Tibial nerve (tissue), 4 donors: ENCODE measurements at regions not wholly inside any gene's neighbourhood (a gene's known extent, or its start where the extent isn't known, plus 50 kb on each side); places are given as distances from the start of the nearest gene placed in this dataset.

ENCODE experiments used
- DNase-seq, 2 donors: peaks; one replicate each; pipeline ENCODE4 v3.0.0-alpha.2; 2019; ENCODE audit warnings: low spot score in 2 of 2
- H3K27ac ChIP-seq, 4 donors: fragments of 200-600 bp; sonication (generic) in 3 of 4; one replicate each; pipeline ENCODE4 v1.5.1; 2017 to 2019; ENCODE audit warnings: mild to moderate bottlenecking in 1 of 4
- H3K27me3 ChIP-seq, 2 donors: fragments of 200-600 bp; sonication (generic) in 1 of 2; one replicate each; pipeline versions ENCODE4 v1.5.1 to v1.6.0; 2017 to 2019
- H3K36me3 ChIP-seq, 3 donors: fragments of 200-600 bp; sonication (generic); one replicate each; pipeline ENCODE4 v1.5.1; 2018 to 2019
- H3K4me1 ChIP-seq, 4 donors: fragments of 200-600 bp; sonication (generic) in 3 of 4; one replicate each; pipeline ENCODE4 v1.5.1; 2017 to 2019
- H3K4me3 ChIP-seq, 4 donors: fragments of 200-600 bp; sonication (generic) in 3 of 4; one replicate each; pipeline ENCODE4 v1.5.1; 2017 to 2019; ENCODE audit warnings: mild to moderate bottlenecking in 1 of 4, moderate library complexity in 1 of 4
- H3K9me3 ChIP-seq, 4 donors: fragments of 200-600 bp; sonication (generic) in 3 of 4; one replicate each; pipeline ENCODE4 v1.5.1; 2017 to 2019
- EP300 ChIP-seq, 2 donors: sonication (generic); formaldehyde crosslinking; IDR thresholded peaks; one replicate each; pipeline ENCODE4 v1.6.1; 2017; ENCODE audit warnings: antibody characterized with exemption in 2 of 2, mild to moderate bottlenecking in 1 of 2
- POLR2A ChIP-seq, 2 donors: fragments of 450-650 bp; IDR thresholded peaks; one replicate each; pipeline ENCODE4 v1.6.1; 2017; ENCODE audit warnings: antibody characterized with exemption in 2 of 2, mild to moderate bottlenecking in 2 of 2, moderate library complexity in 2 of 2
- WGBS, 2 donors: methylation state at CpG; one replicate each; pipeline ENCODE4 v1.1.5; 2018; 5-methylcytosine and 5-hydroxymethylcytosine counted together
- TF ChIP-seq, protein P1 (sequence below), 5 experiments: fragments of 200-600 bp in 3 of 5; fragments of 450-650 bp in 2 of 5; sonication (generic) in 3 of 5; IDR thresholded peaks; one replicate each; pipeline ENCODE4 v1.5.1; 2016 to 2019; ENCODE audit warnings: antibody characterized with exemption in 5 of 5, mild to moderate bottlenecking in 3 of 5, moderate library complexity in 2 of 5

DNA sequence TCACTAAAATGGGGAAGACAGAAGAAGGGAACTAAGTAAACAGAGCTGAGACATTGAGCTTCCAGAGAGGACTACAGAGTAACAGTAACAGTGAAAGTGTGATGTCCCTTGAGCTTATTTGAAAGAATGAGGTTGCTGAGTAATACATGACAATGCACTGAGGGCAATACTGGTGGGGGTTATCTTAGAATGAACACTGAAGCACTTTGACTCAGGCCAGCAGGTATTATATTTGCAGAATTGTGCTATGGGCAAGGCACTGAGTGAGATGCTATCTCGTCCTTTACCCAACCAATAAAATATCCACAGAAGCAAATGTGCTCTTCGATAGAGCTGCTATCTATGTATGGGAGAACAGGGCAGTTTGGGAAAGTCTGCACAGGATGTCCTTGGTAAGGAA lies 133.2 kb downstream of the DISP1 start:
- H3K4me3 ChIP-seq: no peak overlapping the region
- H3K27me3 ChIP-seq: no peaks in the 10 kb centered on the region
- H3K9me3 ChIP-seq: no peaks in the 10 kb centered on the region
- 89 to 95% methylated on average over 2 of the region's 2 CpGs for WGBS, 2 donors
- H3K27ac ChIP-seq: no peak overlapping the region
- H3K36me3 ChIP-seq: peaks cover 0 to 17% (median 0%) of the 10 kb centered on the region in 3 donors
- H3K4me1 ChIP-seq: peaks cover 0 to 7% (median 3%) of the 10 kb centered on the region in 4 donors
- DNase-seq: no peak
- no peak for TF ChIP-seq POLR2A (IDR thresholded peaks at IDR 0.05)
- no peak for TF ChIP-seq EP300 (IDR thresholded peaks at IDR 0.05)
- TF ChIP-seq, protein P1, sequence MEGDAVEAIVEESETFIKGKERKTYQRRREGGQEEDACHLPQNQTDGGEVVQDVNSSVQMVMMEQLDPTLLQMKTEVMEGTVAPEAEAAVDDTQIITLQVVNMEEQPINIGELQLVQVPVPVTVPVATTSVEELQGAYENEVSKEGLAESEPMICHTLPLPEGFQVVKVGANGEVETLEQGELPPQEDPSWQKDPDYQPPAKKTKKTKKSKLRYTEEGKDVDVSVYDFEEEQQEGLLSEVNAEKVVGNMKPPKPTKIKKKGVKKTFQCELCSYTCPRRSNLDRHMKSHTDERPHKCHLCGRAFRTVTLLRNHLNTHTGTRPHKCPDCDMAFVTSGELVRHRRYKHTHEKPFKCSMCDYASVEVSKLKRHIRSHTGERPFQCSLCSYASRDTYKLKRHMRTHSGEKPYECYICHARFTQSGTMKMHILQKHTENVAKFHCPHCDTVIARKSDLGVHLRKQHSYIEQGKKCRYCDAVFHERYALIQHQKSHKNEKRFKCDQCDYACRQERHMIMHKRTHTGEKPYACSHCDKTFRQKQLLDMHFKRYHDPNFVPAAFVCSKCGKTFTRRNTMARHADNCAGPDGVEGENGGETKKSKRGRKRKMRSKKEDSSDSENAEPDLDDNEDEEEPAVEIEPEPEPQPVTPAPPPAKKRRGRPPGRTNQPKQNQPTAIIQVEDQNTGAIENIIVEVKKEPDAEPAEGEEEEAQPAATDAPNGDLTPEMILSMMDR (IDR thresholded peaks at IDR 0.05): no peak

DNA sequence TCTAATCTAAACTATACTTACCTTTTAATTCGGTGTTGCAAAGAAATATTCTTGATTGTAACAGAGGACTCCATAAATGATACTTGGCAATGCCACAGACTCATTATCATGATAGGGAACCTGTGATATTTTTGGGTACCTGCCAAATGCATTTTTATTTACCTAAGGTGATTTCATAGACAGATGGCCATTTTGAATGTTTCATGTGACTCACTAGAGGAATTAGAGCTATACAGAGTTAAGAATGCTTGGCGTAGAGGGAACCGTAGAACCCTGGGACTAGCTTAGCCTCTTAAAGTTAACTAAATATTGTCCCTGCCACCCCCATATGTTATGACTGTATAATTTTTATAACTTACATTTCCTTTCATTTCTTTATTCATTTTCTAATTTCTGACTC lies 136.1 kb downstream of the DISP1 start:
- H3K27me3 ChIP-seq: no peaks in the 10 kb centered on the region
- no peaks in the 10 kb centered on the region for H3K9me3 ChIP-seq
- peak overlapping the region in 1 of 4 donors; percentile 19 for H3K27ac ChIP-seq
- WGBS, 2 donors: 69 to 77% methylated on average over 3 of the region's 3 CpGs
- TF ChIP-seq POLR2A (IDR thresholded peaks at IDR 0.05) (no peak), EP300 (IDR thresholded peaks at IDR 0.05) (no peak)
- TF ChIP-seq, protein P1 (IDR thresholded peaks at IDR 0.05): no peak
- H3K36me3 ChIP-seq: peaks cover 0 to 6% (median 0%) of the 10 kb centered on the region in 3 donors
- no peak for DNase-seq
- H3K4me1 ChIP-seq: peaks cover 0 to 31% (median 15%) of the 10 kb centered on the region in 4 donors
- no peak overlapping the region for H3K4me3 ChIP-seq

DNA sequence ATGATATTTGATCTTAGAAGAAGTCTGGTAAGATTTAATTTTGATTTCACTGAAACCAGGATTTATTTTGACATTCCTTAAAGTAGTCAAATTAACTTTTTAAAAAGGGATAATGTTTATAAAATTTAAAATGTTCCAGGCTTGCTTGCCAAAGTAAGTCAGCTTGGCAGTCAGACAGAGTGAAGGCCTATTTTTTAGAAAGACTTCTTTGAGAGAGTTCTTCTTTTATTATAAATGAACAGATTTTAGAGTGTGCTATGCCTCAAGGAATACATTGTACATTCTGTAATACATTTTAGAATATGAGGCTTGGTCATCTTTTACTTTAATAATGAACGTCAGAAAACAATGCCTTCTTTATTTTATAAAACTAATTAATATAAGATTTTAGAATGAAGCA lies 138.7 kb downstream of the DISP1 start:
- H3K9me3 ChIP-seq: no peaks in the 10 kb centered on the region
- WGBS, 2 donors: 18 to 20% methylated on average over 1 of the region's 1 CpG
- H3K4me3 ChIP-seq: no peak overlapping the region
- H3K36me3 ChIP-seq: peaks cover 0 to 6% (median 0%) of the 10 kb centered on the region in 3 donors
- DNase-seq: no peak
- no peaks in the 10 kb centered on the region for H3K27me3 ChIP-seq
- TF ChIP-seq, protein P1 (IDR thresholded peaks at IDR 0.05): no peak
- TF ChIP-seq POLR2A (IDR thresholded peaks at IDR 0.05) (no peak), EP300 (IDR thresholded peaks at IDR 0.05) (no peak)
- peak overlapping the region; percentile 42 to 70 (median 61) for H3K27ac ChIP-seq
- H3K4me1 ChIP-seq: peaks cover 0 to 51% (median 23%) of the 10 kb centered on the region in 4 donors

DNA sequence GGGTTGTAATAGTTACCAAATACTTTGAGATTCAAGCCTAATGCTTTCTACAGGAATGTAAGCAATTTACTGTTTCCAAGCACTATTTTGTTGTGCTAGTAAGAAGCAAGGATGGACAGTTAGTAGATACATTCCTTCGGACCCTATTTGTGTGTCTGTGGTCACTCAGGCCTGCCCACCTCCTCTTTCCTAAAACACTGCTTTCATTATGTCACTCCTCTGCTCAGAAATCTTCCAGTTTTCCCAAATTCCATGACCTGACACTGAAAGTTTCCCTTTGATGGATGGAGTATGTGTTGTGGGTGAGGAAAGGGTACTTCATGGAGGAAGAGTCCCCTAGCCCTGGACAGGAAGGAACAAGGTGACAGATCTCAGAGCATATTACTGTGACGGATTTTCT lies 141.1 kb downstream of the DISP1 start:
- H3K4me1 ChIP-seq: peaks cover 0 to 51% (median 23%) of the 10 kb centered on the region in 4 donors
- H3K27me3 ChIP-seq: no peaks in the 10 kb centered on the region
- H3K4me3 ChIP-seq: no peak overlapping the region
- WGBS, 2 donors: 52 to 64% methylated on average over 2 of the region's 2 CpGs
- no peaks in the 10 kb centered on the region for H3K36me3 ChIP-seq
- peak overlapping the region in 3 of 4 donors; percentile 26 to 70 (median 64) for H3K27ac ChIP-seq
- no peaks in the 10 kb centered on the region for H3K9me3 ChIP-seq
- DNase-seq: no peak
- TF ChIP-seq POLR2A (IDR thresholded peaks at IDR 0.05) (no peak), EP300 (IDR thresholded peaks at IDR 0.05) (no peak)
- TF ChIP-seq, protein P1 (IDR thresholded peaks at IDR 0.05): no peak

DNA sequence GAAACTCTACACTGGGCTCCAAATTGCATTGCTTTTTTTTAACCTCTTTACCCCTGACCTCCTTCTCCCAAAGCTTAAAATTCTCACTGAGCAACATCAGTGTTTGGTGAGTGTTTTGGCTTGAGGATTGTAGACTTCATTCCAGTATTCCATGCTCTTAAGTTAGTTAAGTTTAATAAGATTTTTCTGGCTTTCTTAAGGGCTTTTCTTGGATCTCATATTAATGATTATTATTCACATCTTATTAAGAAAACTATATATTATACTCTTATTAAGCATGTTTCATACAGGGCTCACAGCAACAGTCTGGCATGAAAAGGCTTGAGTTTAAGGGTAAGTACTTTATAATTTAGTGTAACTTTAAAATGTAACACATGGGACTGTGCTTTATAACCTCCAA lies 141.8 kb downstream of the DISP1 start:
- no peak for DNase-seq
- H3K9me3 ChIP-seq: no peaks in the 10 kb centered on the region
- peak overlapping the region in 2 of 4 donors; percentile 64 to 70 for H3K27ac ChIP-seq
- TF ChIP-seq, protein P1 (IDR thresholded peaks at IDR 0.05): no peak
- TF ChIP-seq POLR2A (IDR thresholded peaks at IDR 0.05): no peak
- TF ChIP-seq EP300 (IDR thresholded peaks at IDR 0.05): no peak
- H3K4me3 ChIP-seq: no peak overlapping the region
- no peaks in the 10 kb centered on the region for H3K36me3 ChIP-seq
- no peaks in the 10 kb centered on the region for H3K27me3 ChIP-seq
- H3K4me1 ChIP-seq: peaks cover 0 to 51% (median 23%) of the 10 kb centered on the region in 4 donors
